ENCODE measurements at regions not wholly inside any gene's neighbourhood (a gene's known extent, or its start where the extent isn't known, plus 50 kb on each side); places are given as distances from the start of the nearest gene placed in this dataset.

DNA sequence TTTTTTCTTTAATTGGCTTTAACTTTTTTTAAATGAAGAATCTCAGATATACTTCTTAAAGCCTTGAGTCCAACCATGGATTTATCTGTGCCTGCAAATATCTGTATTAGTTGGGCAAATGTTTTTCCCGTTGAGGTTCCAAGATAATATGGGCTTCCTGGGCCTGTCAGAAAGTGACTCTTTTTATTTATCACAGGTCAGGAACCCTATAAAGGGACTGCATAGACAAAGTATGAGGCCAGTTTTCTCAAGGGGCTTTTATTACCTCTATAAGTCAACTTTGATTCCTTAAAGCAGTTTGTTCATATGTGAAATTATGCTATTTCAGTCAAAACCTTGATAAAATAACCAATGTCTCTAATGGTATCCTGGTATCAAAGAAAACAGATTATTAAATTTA lies 80.2 kb upstream of the BMP2K start:
- TF ChIP-seq, protein P1, sequence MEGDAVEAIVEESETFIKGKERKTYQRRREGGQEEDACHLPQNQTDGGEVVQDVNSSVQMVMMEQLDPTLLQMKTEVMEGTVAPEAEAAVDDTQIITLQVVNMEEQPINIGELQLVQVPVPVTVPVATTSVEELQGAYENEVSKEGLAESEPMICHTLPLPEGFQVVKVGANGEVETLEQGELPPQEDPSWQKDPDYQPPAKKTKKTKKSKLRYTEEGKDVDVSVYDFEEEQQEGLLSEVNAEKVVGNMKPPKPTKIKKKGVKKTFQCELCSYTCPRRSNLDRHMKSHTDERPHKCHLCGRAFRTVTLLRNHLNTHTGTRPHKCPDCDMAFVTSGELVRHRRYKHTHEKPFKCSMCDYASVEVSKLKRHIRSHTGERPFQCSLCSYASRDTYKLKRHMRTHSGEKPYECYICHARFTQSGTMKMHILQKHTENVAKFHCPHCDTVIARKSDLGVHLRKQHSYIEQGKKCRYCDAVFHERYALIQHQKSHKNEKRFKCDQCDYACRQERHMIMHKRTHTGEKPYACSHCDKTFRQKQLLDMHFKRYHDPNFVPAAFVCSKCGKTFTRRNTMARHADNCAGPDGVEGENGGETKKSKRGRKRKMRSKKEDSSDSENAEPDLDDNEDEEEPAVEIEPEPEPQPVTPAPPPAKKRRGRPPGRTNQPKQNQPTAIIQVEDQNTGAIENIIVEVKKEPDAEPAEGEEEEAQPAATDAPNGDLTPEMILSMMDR (IDR thresholded peaks at IDR 0.05): no peak
- TF ChIP-seq POLR2A (IDR thresholded peaks at IDR 0.05): no peak
